HG02763 (cell line): ENCODE measurements at regions not wholly inside any gene's neighbourhood (a gene's known extent, or its start where the extent isn't known, plus 50 kb on each side); places are given as distances from the start of the nearest gene placed in this dataset.
"Not testable (repeated sequence)": the region's sequence is repeated elsewhere in the genome, so short reads cannot be mapped to it uniquely, and the experiment has no call there.

Experiments used
- ATAC-seq: cut with Tn5 transposase; IDR thresholded peaks from one replicate; pipeline ENCODE4 v1.9.1; 2021; ENCODE audit warnings: mild to moderate bottlenecking, moderate library complexity; ENCODE audit not compliant: unreplicated experiment

- no peak for ATAC-seq
Measured at GRCh38 chr1:113297749-113298148, 92.6 kb upstream of the MAGI3 start.

DNA sequence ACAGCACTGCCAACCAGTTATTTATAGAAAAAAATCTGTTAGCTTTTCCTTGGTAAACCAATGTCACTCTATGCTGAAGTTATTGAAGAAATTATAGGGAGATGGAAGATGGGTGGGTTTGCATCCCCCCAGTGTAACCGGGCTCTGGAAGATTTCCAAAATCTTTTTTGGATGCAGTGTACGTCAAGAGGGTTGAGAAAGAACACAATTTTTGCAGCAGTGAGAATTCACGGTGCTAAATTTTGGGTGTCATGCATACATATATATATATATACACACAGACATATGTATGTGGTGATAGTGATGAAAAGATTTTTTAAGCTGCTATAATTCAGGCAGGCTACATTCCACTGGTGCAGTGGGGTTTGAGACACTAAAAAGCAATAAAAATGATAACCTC lies 91.4 kb upstream of the MAGI3 start:
- no peak for ATAC-seq

GRCh38 chr1:113302636-113303035 lies 87.7 kb upstream of the MAGI3 start:
- ATAC-seq, result no peak

- no peak for ATAC-seq
Measured at GRCh38 chr1:113303267-113303666, 87.0 kb upstream of the MAGI3 start.

- ATAC-seq, result not testable (repeated sequence)
Measured at GRCh38 chr1:113305029-113305428, 85.3 kb upstream of the MAGI3 start.

- no peak for ATAC-seq
Measured at GRCh38 chr1:113307771-113308445, 82.4 kb upstream of the MAGI3 start.

GRCh38 chr1:113312651-113313050 lies 77.7 kb upstream of the MAGI3 start:
- not testable (repeated sequence) for ATAC-seq

GRCh38 chr1:113314600-113314999 lies 75.7 kb upstream of the MAGI3 start:
- no peak for ATAC-seq

GRCh38 chr1:113320272-113320671 lies 70.0 kb upstream of the MAGI3 start:
- ATAC-seq, result no peak

- ATAC-seq, result no peak
Measured at GRCh38 chr1:113320972-113321680, 69.2 kb upstream of the MAGI3 start.

DNA sequence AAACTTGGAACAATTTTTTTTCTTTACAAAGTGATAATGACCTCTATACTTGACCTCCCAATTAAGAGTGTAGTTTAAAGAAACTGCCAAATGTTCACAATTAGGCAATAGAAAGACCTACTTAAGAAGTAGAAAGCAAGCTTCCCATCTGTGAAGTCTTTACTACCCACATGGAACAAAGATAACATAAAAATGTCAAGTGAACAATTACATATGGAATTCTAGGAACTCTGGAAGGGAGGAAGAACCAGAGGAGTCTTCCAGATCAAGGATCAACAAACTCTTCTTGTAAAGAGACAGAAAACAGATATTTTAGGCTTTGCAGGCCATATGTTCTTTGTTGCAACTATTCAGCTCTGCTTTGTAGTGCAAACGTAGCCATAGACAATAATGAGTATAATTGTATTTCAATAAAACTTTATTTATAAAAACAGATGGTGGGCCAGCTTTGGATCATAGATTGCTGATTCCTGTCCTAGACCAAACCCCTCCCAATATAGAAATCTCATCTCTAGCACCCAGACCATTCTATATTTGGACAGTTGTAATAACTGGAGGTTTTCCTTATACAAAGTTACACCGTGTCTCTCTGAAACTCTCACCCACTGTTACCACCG lies 68.4 kb upstream of the MAGI3 start:
- ATAC-seq, result no peak

GRCh38 chr1:113322439-113322838 lies 67.9 kb upstream of the MAGI3 start:
- ATAC-seq, result no peak

DNA sequence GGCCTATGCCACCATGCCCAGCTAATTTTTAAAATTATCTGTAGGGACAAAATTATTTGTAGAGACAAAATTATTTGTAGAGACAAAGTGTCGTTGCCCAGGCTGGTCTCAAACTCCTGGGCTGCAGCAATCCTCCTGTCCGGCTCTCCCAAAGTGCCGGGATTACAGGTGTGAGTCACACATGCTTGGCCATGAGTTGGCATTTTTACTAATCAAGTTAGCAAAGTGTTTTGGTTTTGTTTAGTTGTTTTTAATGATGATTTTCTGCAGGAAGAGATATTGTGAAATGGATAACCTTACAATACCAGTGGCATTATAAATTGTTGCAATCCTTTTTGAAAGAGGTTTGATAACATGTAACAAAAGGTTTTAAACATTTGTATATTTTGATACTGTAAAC lies 65.3 kb upstream of the MAGI3 start:
- no peak for ATAC-seq

DNA sequence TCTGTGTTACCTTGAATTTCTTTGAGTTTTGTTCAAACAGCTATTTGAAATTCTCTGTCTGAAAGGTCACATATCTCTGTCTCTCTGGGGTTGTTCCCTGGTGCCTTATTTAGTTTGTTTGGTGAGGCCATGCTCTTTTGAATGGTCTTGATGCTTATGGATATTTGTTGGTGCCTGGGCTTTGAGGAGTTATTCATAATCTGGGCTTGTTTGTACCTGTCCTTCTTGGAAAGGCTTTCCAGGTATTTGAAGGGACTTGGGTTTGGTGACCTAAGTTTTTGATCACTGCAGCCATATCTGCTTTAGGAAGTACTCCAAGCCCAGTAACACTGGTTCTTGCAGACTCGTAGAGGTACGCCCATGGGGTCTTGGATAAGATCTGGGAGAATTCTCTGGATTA lies 63.3 kb upstream of the MAGI3 start:
- no peak for ATAC-seq

- no peak for ATAC-seq
Measured at GRCh38 chr1:113333056-113333455, 57.3 kb upstream of the MAGI3 start.

DNA sequence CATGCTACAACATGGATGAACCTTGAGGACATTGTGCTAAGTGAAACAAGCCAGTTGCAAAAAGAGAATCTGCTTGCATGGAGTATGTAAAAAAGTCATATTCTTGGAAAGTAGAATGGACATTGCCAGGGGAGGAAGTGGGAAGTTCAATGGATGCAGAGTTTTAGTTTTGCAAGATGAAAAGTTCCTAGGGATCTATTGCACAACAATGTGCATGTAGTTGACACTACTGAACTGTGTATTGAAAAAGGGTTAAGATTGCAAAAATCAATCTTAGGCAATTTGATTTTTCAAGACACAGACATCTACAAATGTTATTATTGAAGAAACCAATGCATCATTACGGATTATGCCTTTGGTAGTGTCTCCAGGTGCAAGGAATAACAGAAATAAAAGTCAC lies 50.3 kb upstream of the MAGI3 start:
- ATAC-seq, result no peak
